ENCODE measurements at regions not wholly inside any gene's neighbourhood (a gene's known extent, or its start where the extent isn't known, plus 50 kb on each side); places are given as distances from the start of the nearest gene placed in this dataset.

DNA sequence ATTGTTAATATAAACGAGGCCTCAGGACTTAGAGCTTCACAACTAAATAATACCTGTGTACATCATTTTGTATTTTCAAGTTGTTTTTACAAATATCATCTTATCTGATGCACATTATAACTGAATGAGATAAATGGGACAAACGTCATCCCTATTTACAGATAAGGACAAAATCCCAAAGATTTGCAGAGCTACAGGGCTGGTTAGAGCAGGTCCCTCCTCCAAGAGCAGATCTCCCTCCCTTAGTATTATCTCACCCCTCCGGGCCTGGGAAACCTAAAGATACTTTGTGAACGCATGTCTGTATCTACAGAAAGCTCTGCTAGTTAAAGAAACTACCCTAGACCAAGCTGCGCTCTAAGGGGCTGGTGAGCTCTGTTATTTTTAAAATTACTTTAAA is 130.4 kb upstream of the PROKR2 start:
- DNase-seq, result no peak
- Mint-ChIP-seq H3K36me3 (no peaks in the 10 kb centered on the region), H3K9me3 (peaks cover 0 to 2% (median under 1%) of the 10 kb centered on the region in 7 donors), H3K4me1 (no peaks in the 10 kb centered on the region), H3K4me3 (no peak overlapping the region), H3K27me3 (ENCODE audit: low read depth in 3 of 3) (peaks cover 10 to 19% (median 15%) of the 10 kb centered on the region in 3 donors), H3K27ac (no peak overlapping the region)
- Histone ChIP-seq H3K27ac (ENCODE audit: low read depth in 1 of 2, low read length in 2 of 2) (no peak overlapping the region), H3K36me3 (replicated peaks in 1 of 2; ENCODE audit: control insufficient read depth in 1 of 2, insufficient read depth in 2 of 2, low read length in 2 of 2) (no peaks in the 10 kb centered on the region), H2AFZ (ENCODE audit: insufficient read depth, low read depth, low read length, poor library complexity, severe bottlenecking) (no peak overlapping the region), H3K27me3 (ENCODE audit: control insufficient read depth in 2 of 2, insufficient read depth in 2 of 2, low read length in 2 of 2) (peaks cover 6 to 11% of the 10 kb centered on the region in 2 donors), H3K4me3 (replicated peaks in 1 of 3; ENCODE audit: low read depth in 2 of 3, low read length in 3 of 3) (no peak overlapping the region), H3K9me3 (replicated peaks in 1 of 2; ENCODE audit: control insufficient read depth in 1 of 2, insufficient read depth in 1 of 2, low read length in 2 of 2) (no peaks in the 10 kb centered on the region), H3K79me2 (ENCODE audit: insufficient read depth, low read length) (no peaks in the 10 kb centered on the region), H3K4me2 (replicated peaks; ENCODE audit: extremely low read depth, low read length, poor library complexity, severe bottlenecking) (no peak overlapping the region), H4K20me1 (ENCODE audit: insufficient read depth, low read length) (no peaks in the 10 kb centered on the region), H3K9ac (ENCODE audit: insufficient read depth, low read length, poor library complexity, severe bottlenecking) (no peak overlapping the region), H3K4me1 (ENCODE audit: control insufficient read depth in 1 of 2, insufficient read depth in 2 of 2, low read length in 2 of 2) (no peaks in the 10 kb centered on the region)
- no CpG with 5 or more reads among the region's 5 CpGs for whole genome bisulfite sequencing (ENCODE audit: insufficient coverage)
- TF ChIP-seq, protein P1, sequence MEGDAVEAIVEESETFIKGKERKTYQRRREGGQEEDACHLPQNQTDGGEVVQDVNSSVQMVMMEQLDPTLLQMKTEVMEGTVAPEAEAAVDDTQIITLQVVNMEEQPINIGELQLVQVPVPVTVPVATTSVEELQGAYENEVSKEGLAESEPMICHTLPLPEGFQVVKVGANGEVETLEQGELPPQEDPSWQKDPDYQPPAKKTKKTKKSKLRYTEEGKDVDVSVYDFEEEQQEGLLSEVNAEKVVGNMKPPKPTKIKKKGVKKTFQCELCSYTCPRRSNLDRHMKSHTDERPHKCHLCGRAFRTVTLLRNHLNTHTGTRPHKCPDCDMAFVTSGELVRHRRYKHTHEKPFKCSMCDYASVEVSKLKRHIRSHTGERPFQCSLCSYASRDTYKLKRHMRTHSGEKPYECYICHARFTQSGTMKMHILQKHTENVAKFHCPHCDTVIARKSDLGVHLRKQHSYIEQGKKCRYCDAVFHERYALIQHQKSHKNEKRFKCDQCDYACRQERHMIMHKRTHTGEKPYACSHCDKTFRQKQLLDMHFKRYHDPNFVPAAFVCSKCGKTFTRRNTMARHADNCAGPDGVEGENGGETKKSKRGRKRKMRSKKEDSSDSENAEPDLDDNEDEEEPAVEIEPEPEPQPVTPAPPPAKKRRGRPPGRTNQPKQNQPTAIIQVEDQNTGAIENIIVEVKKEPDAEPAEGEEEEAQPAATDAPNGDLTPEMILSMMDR (IDR thresholded peaks at IDR 0.05), result no peak
- intact Hi-C loops (cut with micrococcal nuclease), result loop anchor here in 1 of 2 donors (10.0 kb wide), 1 partner anchor 232 kb away; no protein-coding TSS in a partner anchor

DNA sequence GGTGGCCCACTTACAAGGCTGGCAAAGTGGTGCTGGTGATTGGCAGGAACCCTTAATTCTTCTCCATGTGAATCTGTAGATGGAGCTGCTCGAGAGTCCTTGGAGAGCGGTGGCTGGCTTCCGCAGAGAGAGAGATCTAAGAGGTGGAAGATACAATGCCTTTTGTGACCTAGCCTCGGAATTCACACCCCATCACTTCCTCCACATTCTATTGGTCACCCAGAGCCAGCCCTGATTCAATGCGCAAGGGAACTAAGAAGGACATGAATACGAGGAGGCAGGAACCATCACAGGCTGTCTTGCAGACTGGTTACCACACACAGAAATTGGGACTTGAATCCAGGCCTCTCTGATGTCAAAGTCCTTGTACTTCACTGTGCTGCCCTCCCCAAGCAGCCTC is 128.9 kb upstream of the PROKR2 start:
- Mint-ChIP-seq H3K4me1 (no peaks in the 10 kb centered on the region), H3K9me3 (peaks cover 0 to 3% (median 0%) of the 10 kb centered on the region in 7 donors), H3K27ac (no peak overlapping the region), H3K27me3 (ENCODE audit: low read depth in 3 of 3) (peaks cover 13 to 19% (median 15%) of the 10 kb centered on the region in 3 donors), H3K4me3 (no peak overlapping the region), H3K36me3 (no peaks in the 10 kb centered on the region)
- Histone ChIP-seq H3K9me3 (replicated peaks in 1 of 2; ENCODE audit: control insufficient read depth in 1 of 2, insufficient read depth in 1 of 2, low read length in 2 of 2) (no peaks in the 10 kb centered on the region), H3K79me2 (ENCODE audit: insufficient read depth, low read length) (no peaks in the 10 kb centered on the region), H3K4me3 (replicated peaks in 1 of 3; ENCODE audit: low read depth in 2 of 3, low read length in 3 of 3) (no peak overlapping the region), H4K20me1 (ENCODE audit: insufficient read depth, low read length) (no peaks in the 10 kb centered on the region), H3K27me3 (ENCODE audit: control insufficient read depth in 2 of 2, insufficient read depth in 2 of 2, low read length in 2 of 2) (peaks cover 6 to 11% of the 10 kb centered on the region in 2 donors), H3K27ac (ENCODE audit: low read depth in 1 of 2, low read length in 2 of 2) (no peak overlapping the region), H2AFZ (ENCODE audit: insufficient read depth, low read depth, low read length, poor library complexity, severe bottlenecking) (no peak overlapping the region), H3K4me2 (replicated peaks; ENCODE audit: extremely low read depth, low read length, poor library complexity, severe bottlenecking) (no peak overlapping the region), H3K36me3 (replicated peaks in 1 of 2; ENCODE audit: control insufficient read depth in 1 of 2, insufficient read depth in 2 of 2, low read length in 2 of 2) (no peaks in the 10 kb centered on the region), H3K4me1 (ENCODE audit: control insufficient read depth in 1 of 2, insufficient read depth in 2 of 2, low read length in 2 of 2) (no peaks in the 10 kb centered on the region), H3K9ac (ENCODE audit: insufficient read depth, low read length, poor library complexity, severe bottlenecking) (no peak overlapping the region)
- intact Hi-C loops (cut with micrococcal nuclease), result loop anchor here in 1 of 2 donors (10.0 kb wide), 1 partner anchor 231 kb away; no protein-coding TSS in a partner anchor
- no peak for DNase-seq
- TF ChIP-seq, protein P1 (IDR thresholded peaks at IDR 0.05), result no peak
- WGBS (ENCODE audit: insufficient coverage), result 79% methylated on average over 3 of the region's 6 CpGs
